Caco-2 (cell line): ENCODE measurements at regions not wholly inside any gene's neighbourhood (a gene's known extent, or its start where the extent isn't known, plus 50 kb on each side); places are given as distances from the start of the nearest gene placed in this dataset.

ENCODE experiments used
- BruUV-seq: library from RNA; stranded (reverse); fragments of 400-500 nt; replicated peaks from 2 replicates; lab custom pipeline; 2021; lab: Mats Ljungman, UMichigan
- CTCF ChIA-PET: fragments of 300-600 bp; sonication (Branson Sonifier 250); formaldehyde crosslinking; loops from one replicate; lab custom pipeline; 2022; ENCODE audit warnings: antibody characterized with exemption; lab: Charles Lee
- POLR2A ChIA-PET: fragments of 300-600 bp; sonication (Branson Sonifier 250); formaldehyde crosslinking; loops from one replicate; lab custom pipeline; 2022; ENCODE audit warnings: antibody characterized with exemption; lab: Charles Lee
- DNase-seq, 2 experiments: peaks; one replicate each; pipeline versions ENCODE4 v3.0.0 to v3.0.0-alpha.2; 2020 to 2022
- H3K27me3 ChIP-seq: replicated peaks from 2 replicates; pipeline ENCODE4 v1.6.0; 2011; ENCODE audit warnings: low read length; ENCODE audit not compliant: control insufficient read depth, insufficient read depth
- H3K36me3 ChIP-seq: 2 replicates; pipeline ENCODE4 v1.5.1; 2011; ENCODE audit warnings: low read length; ENCODE audit not compliant: control insufficient read depth, insufficient read depth
- H3K4me1 ChIP-seq: fragments of 250-450 bp; sonication (Bioruptor Pico); 2 replicates; pipeline ENCODE4 v1.5.1; 2020; ENCODE audit warnings: mild to moderate bottlenecking
- H3K4me3 ChIP-seq: 2 replicates; pipeline ENCODE4 v1.5.1; 2011; ENCODE audit warnings: low read depth, mild to moderate bottlenecking, control low read depth, low read length
- H3K9me3 ChIP-seq: fragments of 250-450 bp; sonication (Bioruptor Pico); 2 replicates; pipeline ENCODE4 v1.5.1; 2020; ENCODE audit warnings: mild to moderate bottlenecking, moderate library complexity
- H3K27ac Mint-ChIP-seq: one replicate; pipeline ENCODE4 v1.8.0; 2022; ENCODE audit warnings: mixed read lengths; ENCODE audit not compliant: unreplicated experiment
- H3K27me3 Mint-ChIP-seq: one replicate; pipeline ENCODE4 v1.8.0; 2022; ENCODE audit warnings: mixed read lengths; ENCODE audit not compliant: insufficient read depth, unreplicated experiment
- H3K36me3 Mint-ChIP-seq: one replicate; pipeline ENCODE4 v1.8.0; 2022; ENCODE audit warnings: mild to moderate bottlenecking, mixed read lengths; ENCODE audit not compliant: insufficient read depth, unreplicated experiment
- H3K4me1 Mint-ChIP-seq: one replicate; pipeline ENCODE4 v1.8.0; 2022; ENCODE audit warnings: low read depth, mixed read lengths; ENCODE audit not compliant: unreplicated experiment
- H3K4me3 Mint-ChIP-seq: one replicate; pipeline ENCODE4 v1.8.0; 2022; ENCODE audit warnings: mild to moderate bottlenecking, moderate library complexity, mixed read lengths; ENCODE audit not compliant: unreplicated experiment
- H3K9me3 Mint-ChIP-seq: one replicate; pipeline ENCODE4 v1.8.0; 2022; ENCODE audit warnings: mixed read lengths; ENCODE audit not compliant: unreplicated experiment
- CTCF ChIP-seq, 2 experiments: fragments of 200-600 bp in 1 of 2; IDR thresholded peaks; 1 replicate in 1 of 2; 2 replicates in 1 of 2; pipeline versions ENCODE4 v1.5.1 to v1.8.0; 2011 to 2022; ENCODE audit warnings: antibody characterized with exemption in 1 of 2, control low read depth in 1 of 2, inconsistent platforms in 1 of 2, low read depth in 1 of 2, low read length in 1 of 2, mild to moderate bottlenecking in 1 of 2, moderate library complexity in 1 of 2; ENCODE audit not compliant: insufficient read depth in 1 of 2, severe bottlenecking in 1 of 2, unreplicated experiment in 1 of 2
- intact Hi-C: fragments of 100-400 bp; cut with micrococcal nuclease; formaldehyde crosslinking; loops from one replicate; pipeline ENCODE4 v1.10.0; 2022; ENCODE audit not compliant: unreplicated experiment

GRCh38 chr11:33558097-33558496 is 142.5 kb downstream of the C11orf91 start:
- POLR2A ChIA-PET: interaction anchor here (0.8 kb wide), 1 partner anchor 202 kb away, joined by 4 read pairs; no protein-coding TSS in a partner anchor
- DNase-seq: no peak
- no peaks in the 10 kb centered on the region for H3K4me1 Mint-ChIP-seq
- H3K4me3 Mint-ChIP-seq: no peak overlapping the region
- TF ChIP-seq CTCF (IDR thresholded peaks at IDR 0.05; ENCODE audit: insufficient read depth in 1 of 2, low read depth in 1 of 2, low read length in 1 of 2, severe bottlenecking in 1 of 2, unreplicated experiment in 1 of 2): no peak
- no TSS peak for BruUV-seq
- no peak overlapping the region for H3K4me3 ChIP-seq
- H3K27ac Mint-ChIP-seq: no peak overlapping the region
- H3K4me1 ChIP-seq: no peaks in the 10 kb centered on the region
- no peaks in the 10 kb centered on the region for H3K27me3 ChIP-seq
- H3K9me3 Mint-ChIP-seq: no peaks in the 10 kb centered on the region
- CTCF ChIA-PET: no interaction called here
- H3K36me3 Mint-ChIP-seq: no peaks in the 10 kb centered on the region
- intact Hi-C loops: no loop called here
- H3K36me3 ChIP-seq: no peaks in the 10 kb centered on the region
- peaks cover 20% of the 10 kb centered on the region for H3K27me3 Mint-ChIP-seq
- no peaks in the 10 kb centered on the region for H3K9me3 ChIP-seq

GRCh38 chr11:33557201-33557600 is 143.4 kb downstream of the C11orf91 start:
- H3K27me3 ChIP-seq: no peaks in the 10 kb centered on the region
- no peaks in the 10 kb centered on the region for H3K9me3 Mint-ChIP-seq
- H3K4me3 Mint-ChIP-seq: no peak overlapping the region
- no peaks in the 10 kb centered on the region for H3K9me3 ChIP-seq
- ChIA-PET POLR2A (no interaction called here), CTCF (no interaction called here)
- H3K27me3 Mint-ChIP-seq: peaks cover 19% of the 10 kb centered on the region
- no peak for TF ChIP-seq CTCF (IDR thresholded peaks at IDR 0.05; ENCODE audit: insufficient read depth in 1 of 2, low read depth in 1 of 2, low read length in 1 of 2, severe bottlenecking in 1 of 2, unreplicated experiment in 1 of 2)
- H3K4me3 ChIP-seq: no peak overlapping the region
- no peaks in the 10 kb centered on the region for H3K4me1 Mint-ChIP-seq
- no peaks in the 10 kb centered on the region for H3K36me3 ChIP-seq
- H3K4me1 ChIP-seq: no peaks in the 10 kb centered on the region
- no TSS peak for BruUV-seq
- DNase-seq: no peak
- no peak overlapping the region for H3K27ac Mint-ChIP-seq
- no peaks in the 10 kb centered on the region for H3K36me3 Mint-ChIP-seq
- intact Hi-C loops: no loop called here

- Mint-ChIP-seq H3K4me3 (no peak overlapping the region), H3K36me3 (no peaks in the 10 kb centered on the region), H3K27ac (no peak overlapping the region), H3K27me3 (peaks cover 15% of the 10 kb centered on the region), H3K9me3 (no peaks in the 10 kb centered on the region), H3K4me1 (no peaks in the 10 kb centered on the region)
- Histone ChIP-seq H3K27me3 (no peaks in the 10 kb centered on the region), H3K4me1 (no peaks in the 10 kb centered on the region), H3K36me3 (no peaks in the 10 kb centered on the region), H3K9me3 (no peaks in the 10 kb centered on the region), H3K4me3 (no peak overlapping the region)
- ChIA-PET POLR2A (no interaction called here), CTCF (no interaction called here)
- intact Hi-C loops: no loop called here
- BruUV-seq: no TSS peak
- TF ChIP-seq CTCF (IDR thresholded peaks at IDR 0.05; ENCODE audit: insufficient read depth in 1 of 2, low read depth in 1 of 2, low read length in 1 of 2, severe bottlenecking in 1 of 2, unreplicated experiment in 1 of 2): no peak
- DNase-seq: no peak
Measured at GRCh38 chr11:33554219-33554618, 146.4 kb downstream of the C11orf91 start.
